ENCODE measurements at regions not wholly inside any gene's neighbourhood (a gene's known extent, or its start where the extent isn't known, plus 50 kb on each side); places are given as distances from the start of the nearest gene placed in this dataset.

GRCh38 chr1:61627365-61627764, 97.6 kb downstream of the TM2D1 start:
- H3K4me1 Mint-ChIP-seq (ENCODE audit: low read depth), result no peaks in the 10 kb centered on the region
- H3K9me3 Mint-ChIP-seq, result no peaks in the 10 kb centered on the region
- no peak for DNase-seq
- peaks cover 2% of the 10 kb centered on the region for H3K27me3 Mint-ChIP-seq (ENCODE audit: low read depth)
- no peaks in the 10 kb centered on the region for H3K36me3 Mint-ChIP-seq (ENCODE audit: insufficient read depth)
- ATAC-seq, result no peak
- H3K4me3 Mint-ChIP-seq, result no peak overlapping the region

DNA sequence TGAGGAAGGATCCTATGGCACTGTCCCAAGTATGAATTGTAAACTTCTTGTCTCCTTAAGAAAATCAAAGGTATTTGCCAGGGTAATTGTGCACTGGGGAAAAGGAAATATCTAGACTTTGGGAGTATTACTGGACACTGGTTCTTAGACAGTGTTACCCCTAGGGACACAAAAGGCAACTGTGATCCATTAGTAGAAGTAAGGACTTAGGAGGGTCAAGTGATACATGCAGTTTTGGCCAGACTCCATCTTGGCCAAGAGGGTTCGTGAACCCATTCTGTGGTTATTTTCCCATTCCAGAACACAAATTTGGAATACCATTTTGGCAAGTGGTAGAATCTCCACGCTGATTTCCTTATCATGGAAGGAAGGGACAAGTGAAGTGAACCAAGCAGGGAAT, 98.1 kb downstream of the TM2D1 start:
- H3K4me3 Mint-ChIP-seq, result no peak overlapping the region
- no peak for DNase-seq
- peaks cover 2% of the 10 kb centered on the region for H3K27me3 Mint-ChIP-seq (ENCODE audit: low read depth)
- no peaks in the 10 kb centered on the region for H3K9me3 Mint-ChIP-seq
- no peaks in the 10 kb centered on the region for H3K4me1 Mint-ChIP-seq (ENCODE audit: low read depth)
- ATAC-seq, result no peak
- H3K36me3 Mint-ChIP-seq (ENCODE audit: insufficient read depth), result no peaks in the 10 kb centered on the region

DNA sequence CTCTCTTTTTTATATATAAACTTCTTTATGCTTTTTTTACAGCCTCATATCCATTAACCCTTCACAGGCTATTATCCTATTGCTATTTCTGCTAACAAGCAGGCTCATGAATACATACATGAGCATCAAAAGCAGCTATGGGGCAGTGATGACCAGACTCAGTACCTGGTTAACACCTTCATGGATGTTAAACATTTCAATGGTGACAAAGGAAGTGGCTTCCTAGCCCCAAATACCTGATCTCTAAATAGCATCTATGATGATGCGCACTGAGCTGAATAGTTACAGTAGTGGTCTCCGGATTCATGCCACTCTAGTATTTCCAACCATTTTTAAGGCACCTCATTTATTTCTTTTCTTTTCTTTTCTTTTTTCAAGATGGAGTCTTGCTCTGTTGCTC, 101.1 kb downstream of the TM2D1 start:
- DNase-seq, result no peak
- Mint-ChIP-seq H3K36me3 (ENCODE audit: insufficient read depth) (no peaks in the 10 kb centered on the region), H3K9me3 (no peaks in the 10 kb centered on the region), H3K27me3 (ENCODE audit: low read depth) (peaks cover 2% of the 10 kb centered on the region), H3K4me3 (no peak overlapping the region), H3K4me1 (ENCODE audit: low read depth) (no peaks in the 10 kb centered on the region)
- no peak for ATAC-seq

DNA sequence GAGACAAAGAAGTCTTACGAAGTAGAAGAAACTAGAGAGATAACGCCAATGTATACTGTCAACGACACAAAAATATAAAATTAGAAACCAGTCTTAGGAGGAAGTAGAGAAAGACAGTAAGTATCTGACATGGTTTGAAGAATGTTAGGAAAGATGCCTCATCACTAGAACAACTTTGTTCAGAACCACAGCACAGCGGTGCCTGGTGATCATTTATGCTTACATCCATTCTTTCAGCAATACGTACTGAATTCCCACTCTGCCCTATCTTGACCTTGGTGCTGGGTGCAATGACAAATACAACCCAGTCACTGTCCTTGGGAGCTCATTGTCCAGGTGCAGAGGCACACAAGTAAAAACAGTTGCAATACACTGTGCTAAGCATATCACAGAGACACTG, 104.4 kb downstream of the TM2D1 start:
- Mint-ChIP-seq H3K4me1 (ENCODE audit: low read depth) (no peaks in the 10 kb centered on the region), H3K9me3 (no peaks in the 10 kb centered on the region), H3K27me3 (ENCODE audit: low read depth) (peaks cover 6% of the 10 kb centered on the region), H3K4me3 (no peak overlapping the region), H3K36me3 (ENCODE audit: insufficient read depth) (no peaks in the 10 kb centered on the region)
- ATAC-seq (no peak), DNase-seq (no peak)

GRCh38 chr1:61618755-61619154, 106.2 kb downstream of the TM2D1 start:
- ATAC-seq, result no peak
- no peaks in the 10 kb centered on the region for H3K4me1 Mint-ChIP-seq (ENCODE audit: low read depth)
- H3K27me3 Mint-ChIP-seq (ENCODE audit: low read depth), result peaks cover 6% of the 10 kb centered on the region
- no peaks in the 10 kb centered on the region for H3K9me3 Mint-ChIP-seq
- H3K36me3 Mint-ChIP-seq (ENCODE audit: insufficient read depth), result no peaks in the 10 kb centered on the region
- no peak overlapping the region for H3K4me3 Mint-ChIP-seq
- DNase-seq, result no peak

GRCh38 chr1:61618193-61618592, 106.7 kb downstream of the TM2D1 start:
- DNase-seq (no peak), ATAC-seq (no peak)
- H3K4me3 Mint-ChIP-seq, result no peak overlapping the region
- no peaks in the 10 kb centered on the region for H3K36me3 Mint-ChIP-seq (ENCODE audit: insufficient read depth)
- peaks cover 4% of the 10 kb centered on the region for H3K27me3 Mint-ChIP-seq (ENCODE audit: low read depth)
- H3K4me1 Mint-ChIP-seq (ENCODE audit: low read depth), result no peaks in the 10 kb centered on the region
- no peaks in the 10 kb centered on the region for H3K9me3 Mint-ChIP-seq

- Mint-ChIP-seq H3K4me3 (no peak overlapping the region), H3K4me1 (ENCODE audit: low read depth) (no peaks in the 10 kb centered on the region), H3K27me3 (ENCODE audit: low read depth) (peaks cover 4% of the 10 kb centered on the region), H3K36me3 (ENCODE audit: insufficient read depth) (no peaks in the 10 kb centered on the region), H3K9me3 (no peaks in the 10 kb centered on the region)
- no peak for ATAC-seq
- no peak for DNase-seq
Measured at GRCh38 chr1:61616830-61617229, 108.1 kb downstream of the TM2D1 start.

GRCh38 chr1:61612602-61613001, 112.3 kb downstream of the TM2D1 start:
- no peak for DNase-seq
- no peak for ATAC-seq
- H3K9me3 Mint-ChIP-seq, result no peaks in the 10 kb centered on the region
- peaks cover 7% of the 10 kb centered on the region for H3K27me3 Mint-ChIP-seq (ENCODE audit: low read depth)
- H3K4me3 Mint-ChIP-seq, result no peak overlapping the region
- no peaks in the 10 kb centered on the region for H3K4me1 Mint-ChIP-seq (ENCODE audit: low read depth)
- no peaks in the 10 kb centered on the region for H3K36me3 Mint-ChIP-seq (ENCODE audit: insufficient read depth)

GRCh38 chr1:61609040-61609439, 115.9 kb downstream of the TM2D1 start:
- no peak for ATAC-seq
- no peaks in the 10 kb centered on the region for H3K4me1 Mint-ChIP-seq (ENCODE audit: low read depth)
- no peak for DNase-seq
- H3K4me3 Mint-ChIP-seq, result no peak overlapping the region
- H3K36me3 Mint-ChIP-seq (ENCODE audit: insufficient read depth), result no peaks in the 10 kb centered on the region
- H3K9me3 Mint-ChIP-seq, result no peaks in the 10 kb centered on the region
- H3K27me3 Mint-ChIP-seq (ENCODE audit: low read depth), result peaks cover 6% of the 10 kb centered on the region

DNA sequence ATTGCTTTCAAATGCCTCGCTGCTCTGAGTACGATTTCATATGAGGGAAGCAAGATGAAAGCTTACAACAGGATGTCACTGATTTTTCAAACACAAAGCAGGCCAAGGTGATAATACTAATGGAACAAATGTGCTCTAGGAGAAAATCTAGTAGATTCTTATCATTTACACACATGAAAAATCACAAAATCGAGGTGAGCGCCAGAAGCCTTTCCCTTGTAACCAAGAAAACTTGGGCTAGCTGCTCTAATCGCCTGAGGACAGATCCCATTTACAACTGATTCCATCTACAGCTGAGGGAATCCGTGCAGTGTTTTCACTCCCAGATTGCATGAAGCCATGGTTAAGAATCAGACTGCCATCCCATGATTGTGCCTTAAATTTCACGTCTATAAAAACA, 117.5 kb downstream of the TM2D1 start:
- no peak for ATAC-seq
- Mint-ChIP-seq H3K9me3 (no peaks in the 10 kb centered on the region), H3K4me1 (ENCODE audit: low read depth) (no peaks in the 10 kb centered on the region), H3K4me3 (no peak overlapping the region), H3K27me3 (ENCODE audit: low read depth) (peaks cover 6% of the 10 kb centered on the region), H3K36me3 (ENCODE audit: insufficient read depth) (no peaks in the 10 kb centered on the region)
- no peak for DNase-seq

DNA sequence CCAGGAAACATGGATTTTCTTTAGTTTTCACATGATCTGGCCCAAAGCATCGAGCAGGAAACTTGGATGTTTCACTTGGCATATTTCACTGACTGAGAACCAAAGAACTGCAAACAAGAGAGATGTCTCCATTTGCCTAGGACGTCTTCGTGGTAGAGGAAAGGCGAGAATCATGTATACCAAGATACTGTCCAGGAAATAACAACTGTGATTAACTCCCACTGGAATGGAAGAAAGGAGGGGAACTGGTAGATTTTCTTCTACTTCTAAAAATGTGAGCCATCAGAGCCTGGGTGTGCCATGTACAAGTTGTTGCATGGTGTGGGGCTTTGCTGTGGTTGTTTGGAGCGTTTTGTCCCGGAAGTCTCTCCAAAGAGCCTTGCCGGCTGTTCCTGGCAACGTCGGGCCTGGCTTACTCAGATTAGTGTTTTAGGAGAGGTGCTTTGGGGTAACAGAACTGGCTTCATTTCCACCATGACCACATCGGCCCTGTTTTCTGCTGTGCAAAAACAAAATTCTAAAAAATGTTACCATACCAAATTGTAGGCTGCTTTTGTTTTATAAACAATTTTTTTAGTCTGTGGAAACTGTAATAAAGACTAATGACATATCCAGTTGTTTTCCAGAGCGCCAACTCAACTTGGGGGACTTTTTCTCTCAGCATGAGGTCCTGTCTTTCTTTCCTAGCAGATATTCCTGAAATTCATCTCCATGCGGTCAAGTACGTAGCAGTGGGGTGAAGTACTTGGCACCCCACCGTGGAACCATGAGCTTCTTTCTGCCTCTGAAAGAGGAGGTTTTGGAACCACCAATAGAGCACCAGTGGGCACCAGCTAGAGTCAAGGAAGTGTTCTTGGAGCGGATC, 118.3 kb downstream of the TM2D1 start:
- ATAC-seq (no peak), DNase-seq (no peak)
- Mint-ChIP-seq H3K4me1 (ENCODE audit: low read depth) (no peaks in the 10 kb centered on the region), H3K4me3 (no peak overlapping the region), H3K36me3 (ENCODE audit: insufficient read depth) (no peaks in the 10 kb centered on the region), H3K27me3 (ENCODE audit: low read depth) (peaks cover 6% of the 10 kb centered on the region), H3K9me3 (no peaks in the 10 kb centered on the region)

GRCh38 chr1:61605607-61606321, 119.2 kb downstream of the TM2D1 start:
- Mint-ChIP-seq H3K4me1 (ENCODE audit: low read depth) (no peaks in the 10 kb centered on the region), H3K4me3 (no peak overlapping the region), H3K36me3 (ENCODE audit: insufficient read depth) (no peaks in the 10 kb centered on the region), H3K9me3 (no peaks in the 10 kb centered on the region), H3K27me3 (ENCODE audit: low read depth) (peaks cover 6% of the 10 kb centered on the region)
- no peak for DNase-seq
- no peak for ATAC-seq

DNA sequence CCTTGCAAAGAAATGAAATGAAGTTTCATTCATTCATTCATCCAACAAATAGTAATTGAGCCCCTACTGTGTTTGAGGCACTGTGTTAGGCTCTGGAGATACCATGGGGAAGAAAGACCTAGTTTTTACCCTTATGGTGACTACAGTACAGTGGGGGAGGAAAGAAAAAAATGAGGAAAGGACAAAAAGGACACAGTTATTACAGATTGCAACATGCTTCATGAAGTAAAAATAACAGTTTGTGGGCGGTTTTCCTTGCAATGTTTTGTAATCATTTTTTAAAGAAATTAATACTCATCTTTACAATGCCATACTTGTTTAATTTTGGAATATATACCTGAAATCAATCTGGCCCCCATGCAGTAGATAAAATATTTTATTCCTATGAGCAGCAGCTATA, 120.3 kb downstream of the TM2D1 start:
- no peaks in the 10 kb centered on the region for H3K4me1 Mint-ChIP-seq (ENCODE audit: low read depth)
- ATAC-seq, result no peak
- no peaks in the 10 kb centered on the region for H3K36me3 Mint-ChIP-seq (ENCODE audit: insufficient read depth)
- DNase-seq, result no peak
- H3K9me3 Mint-ChIP-seq, result no peaks in the 10 kb centered on the region
- peaks cover 6% of the 10 kb centered on the region for H3K27me3 Mint-ChIP-seq (ENCODE audit: low read depth)
- no peak overlapping the region for H3K4me3 Mint-ChIP-seq

DNA sequence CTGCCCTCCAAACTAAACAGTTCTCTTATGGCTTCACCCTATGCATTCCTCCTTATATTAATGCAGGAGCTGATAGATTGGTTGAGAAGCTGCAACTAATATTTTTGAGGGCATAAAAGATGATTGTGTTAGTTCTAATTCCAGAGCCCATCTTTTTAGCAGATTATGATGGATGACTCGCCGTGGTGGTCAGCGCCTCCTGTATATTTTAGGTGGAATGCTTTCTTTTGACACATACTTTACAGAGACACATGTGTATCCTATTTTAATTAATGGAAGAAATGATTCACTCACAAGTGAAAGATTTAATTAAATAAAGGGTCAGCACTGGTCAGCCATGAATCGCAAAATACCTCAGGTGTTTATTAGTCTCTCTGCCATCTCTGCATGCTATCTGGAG, 120.7 kb downstream of the TM2D1 start:
- H3K36me3 Mint-ChIP-seq (ENCODE audit: insufficient read depth), result no peaks in the 10 kb centered on the region
- H3K27me3 Mint-ChIP-seq (ENCODE audit: low read depth), result peaks cover 6% of the 10 kb centered on the region
- no peaks in the 10 kb centered on the region for H3K4me1 Mint-ChIP-seq (ENCODE audit: low read depth)
- DNase-seq (no peak), ATAC-seq (no peak)
- H3K9me3 Mint-ChIP-seq, result no peaks in the 10 kb centered on the region
- no peak overlapping the region for H3K4me3 Mint-ChIP-seq

- peaks cover 3% of the 10 kb centered on the region for H3K9me3 Mint-ChIP-seq
- DNase-seq, result no peak
- H3K4me3 Mint-ChIP-seq, result no peak overlapping the region
- H3K36me3 Mint-ChIP-seq (ENCODE audit: insufficient read depth), result no peaks in the 10 kb centered on the region
- no peaks in the 10 kb centered on the region for H3K4me1 Mint-ChIP-seq (ENCODE audit: low read depth)
- peaks cover 3% of the 10 kb centered on the region for H3K27me3 Mint-ChIP-seq (ENCODE audit: low read depth)
- no peak for ATAC-seq
Measured at GRCh38 chr1:61602663-61603062, 122.3 kb downstream of the TM2D1 start.

Data from activated T-cell treated with anti-CD3 and anti-CD28 coated beads, Interleukin-2, amount 50 U/mL, for 4 hours (primary cell).